GM23338 (cell line): ENCODE measurements at regions not wholly inside any gene's neighbourhood (a gene's known extent, or its start where the extent isn't known, plus 50 kb on each side); places are given as distances from the start of the nearest gene placed in this dataset.

ENCODE experiments used
- ATAC-seq: fragments of 200-7000 bp; cut with Tn5 transposase; 3 replicates; pipeline ENCODE4 v1.9.1; 2020
- DNase-seq: peaks from one replicate; pipeline ENCODE4 v3.0.0-alpha.2; 2015; ENCODE audit warnings: low spot score
- H2AFZ ChIP-seq: fragments of 200-600 bp; sonication (generic); 2 replicates; pipeline ENCODE4 v1.8.0; 2016; ENCODE audit warnings: antibody characterized with exemption, mild to moderate bottlenecking, moderate library complexity
- H3F3A ChIP-seq: fragments of 200-600 bp; sonication (generic); replicated peaks from 2 replicates; pipeline ENCODE4 v1.8.0; 2017; ENCODE audit warnings: antibody characterized with exemption, mixed run types, low read depth
- H3K27ac ChIP-seq: fragments of 200-600 bp; sonication (generic); 2 replicates; pipeline ENCODE4 v1.6.1; 2016; ENCODE audit warnings: low read depth
- H3K27me3 ChIP-seq: fragments of 200-600 bp; sonication (generic); 2 replicates; pipeline ENCODE4 v1.8.0; 2016; ENCODE audit warnings: mild to moderate bottlenecking, mixed run types, moderate library complexity; ENCODE audit not compliant: insufficient read depth
- H3K36me3 ChIP-seq: fragments of 200-600 bp; sonication (generic); 2 replicates; pipeline ENCODE4 v1.8.0; 2016; ENCODE audit warnings: mild to moderate bottlenecking; ENCODE audit not compliant: insufficient read depth
- H3K4me1 ChIP-seq: fragments of 200-600 bp; sonication (generic); 2 replicates; pipeline ENCODE4 v1.8.0; 2016; ENCODE audit warnings: mild to moderate bottlenecking, moderate library complexity; ENCODE audit not compliant: insufficient read depth
- H3K4me2 ChIP-seq: fragments of 200-600 bp; sonication (generic); 2 replicates; pipeline ENCODE4 v1.7.1; 2017; ENCODE audit warnings: mixed run types
- H3K4me3 ChIP-seq: fragments of 200-600 bp; sonication (generic); 2 replicates; pipeline ENCODE4 v1.6.1; 2016; ENCODE audit warnings: mixed run types
- H3K79me2 ChIP-seq: fragments of 200-600 bp; sonication (generic); replicated peaks from 2 replicates; pipeline ENCODE4 v1.8.0; 2017; ENCODE audit warnings: mild to moderate bottlenecking; ENCODE audit not compliant: insufficient read depth
- H3K9me2 ChIP-seq: fragments of 200-600 bp; sonication (generic); 2 replicates; pipeline ENCODE4 v1.8.0; 2017; ENCODE audit not compliant: insufficient read depth
- H4K20me1 ChIP-seq: fragments of 200-600 bp; sonication (generic); replicated peaks from 2 replicates; pipeline ENCODE4 v1.8.0; 2017; ENCODE audit warnings: mild to moderate bottlenecking; ENCODE audit not compliant: insufficient read depth
- H3K27ac Mint-ChIP-seq: 2 replicates; pipeline ENCODE4 v1.8.0; 2020; ENCODE audit warnings: inconsistent platforms, mild to moderate bottlenecking, moderate library complexity, mixed read lengths
- H3K27me3 Mint-ChIP-seq: 3 replicates; pipeline ENCODE4 v1.8.0; 2022; ENCODE audit warnings: low read depth, mild to moderate bottlenecking, moderate library complexity, mixed read lengths, inconsistent platforms; ENCODE audit not compliant: insufficient read depth, poor library complexity
- H3K36me3 Mint-ChIP-seq: 3 replicates; pipeline ENCODE4 v1.8.0; 2021; ENCODE audit warnings: low read depth, mild to moderate bottlenecking, inconsistent platforms, moderate library complexity, mixed read lengths
- H3K4me1 Mint-ChIP-seq: 3 replicates; pipeline ENCODE4 v1.8.0; 2020; ENCODE audit warnings: mild to moderate bottlenecking, inconsistent platforms, mixed read lengths
- H3K4me3 Mint-ChIP-seq: 3 replicates; pipeline ENCODE4 v1.8.0; 2021; ENCODE audit warnings: moderate library complexity, mild to moderate bottlenecking, inconsistent platforms, mixed read lengths
- H3K9me3 Mint-ChIP-seq: 3 replicates; pipeline ENCODE4 v1.8.0; 2020; ENCODE audit warnings: moderate library complexity, mild to moderate bottlenecking, inconsistent platforms, mixed read lengths
- CREB1 ChIP-seq: fragments of 250-450 bp; sonication (Bioruptor Pico); IDR thresholded peaks from 2 replicates; pipeline ENCODE4 v1.5.0; 2020; ENCODE audit warnings: low read depth, mild to moderate bottlenecking, moderate library complexity
- CTCF ChIP-seq, 2 experiments: fragments of 200-600 bp in 1 of 2; sonication (generic) in 1 of 2; conservative IDR thresholded peaks; 2 replicates each; pipeline versions ENCODE4 v1.5.1 to v1.6.1; 2016 to 2017; ENCODE audit warnings: antibody characterized with exemption in 2 of 2, low read depth in 2 of 2, mild to moderate bottlenecking in 2 of 2, moderate library complexity in 1 of 2
- ETS1 ChIP-seq: IDR thresholded peaks from 2 replicates; pipeline ENCODE4 v1.6.1; 2016; ENCODE audit warnings: antibody characterized with exemption
- EZH2 ChIP-seq: fragments of 200-600 bp; sonication (generic); IDR thresholded peaks from one replicate; pipeline ENCODE4 v1.8.0; 2017; ENCODE audit warnings: antibody characterized with exemption, mild to moderate bottlenecking, low read depth; ENCODE audit not compliant: unreplicated experiment
- EZH2phosphoT487 ChIP-seq: fragments of 200-600 bp; sonication (generic); IDR thresholded peaks from one replicate; pipeline ENCODE4 v1.8.1; 2018; ENCODE audit warnings: antibody characterized with exemption; ENCODE audit not compliant: unreplicated experiment
- JUNB ChIP-seq: IDR thresholded peaks from one replicate; pipeline ENCODE4 v1.6.1; 2016; ENCODE audit warnings: antibody characterized with exemption; ENCODE audit not compliant: unreplicated experiment
- NANOG ChIP-seq: IDR thresholded peaks from 2 replicates; pipeline ENCODE4 v1.6.1; 2016; ENCODE audit warnings: antibody characterized with exemption, borderline replicate concordance
- POLR2AphosphoS5 ChIP-seq: IDR thresholded peaks from 2 replicates; pipeline ENCODE4 v1.6.1; 2016; ENCODE audit warnings: antibody characterized with exemption, low read depth
- REST ChIP-seq: IDR thresholded peaks from one replicate; pipeline ENCODE4 v1.6.1; 2018; ENCODE audit warnings: antibody characterized with exemption; ENCODE audit not compliant: unreplicated experiment
- STAT1 ChIP-seq: IDR thresholded peaks from one replicate; pipeline ENCODE4 v1.6.1; 2016; ENCODE audit warnings: antibody characterized with exemption; ENCODE audit not compliant: unreplicated experiment
- ZNF114 ChIP-seq: fragments of 250-450 bp; sonication (Bioruptor Pico); IDR thresholded peaks from 2 replicates; pipeline ENCODE4 v1.5.0; 2020; ENCODE audit warnings: mild to moderate bottlenecking, moderate library complexity
- ZNF331 ChIP-seq: fragments of 250-450 bp; sonication (Bioruptor Pico); IDR thresholded peaks from 2 replicates; pipeline ENCODE4 v1.5.0; 2020; ENCODE audit warnings: low read depth, mild to moderate bottlenecking, moderate library complexity
- ZNF462 ChIP-seq: fragments of 250-450 bp; sonication (Bioruptor Pico); IDR thresholded peaks from 2 replicates; pipeline ENCODE4 v1.5.0; 2020; ENCODE audit warnings: mild to moderate bottlenecking, moderate library complexity

- Mint-ChIP-seq H3K36me3 (peaks cover 18% of the 10 kb centered on the region; the same call in 2 of the 3 replicates), H3K9me3 (no peaks in the 10 kb centered on the region; the same call in 2 of the 3 replicates), H3K4me1 (no peaks in the 10 kb centered on the region), H3K4me3 (no peak overlapping the region), H3K27ac (no peak overlapping the region), H3K27me3 (no peaks in the 10 kb centered on the region)
- Histone ChIP-seq H3K27ac (no peak overlapping the region), H3K36me3 (no peaks in the 10 kb centered on the region), H4K20me1 (no peaks in the 10 kb centered on the region), H3K9me2 (no peaks in the 10 kb centered on the region), H3K4me3 (no peak overlapping the region), H3K4me1 (no peaks in the 10 kb centered on the region), H3K4me2 (no peak overlapping the region), H3K27me3 (no peaks in the 10 kb centered on the region), H2AFZ (no peak overlapping the region), H3F3A (no peaks in the 10 kb centered on the region), H3K79me2 (no peaks in the 10 kb centered on the region)
- ATAC-seq (no peak), DNase-seq (no peak)
- TF ChIP-seq EZH2phosphoT487 (no peak), JUNB (no peak), ETS1 (no peak), NANOG (no peak), ZNF462 (no peak), CTCF (conservative IDR thresholded peaks at IDR 0.05; ENCODE audit: low read depth in 2 of 2) (no peak), CREB1 (no peak), REST (no peak), ZNF331 (CRISPR knock-in tag) (no peak), STAT1 (no peak), POLR2AphosphoS5 (no peak), EZH2 (no peak), ZNF114 (no peak)
These were observed 998.5 kb downstream of the ADGRL2 start for GRCh38 chr1:82799261-82799660.
